A549 (cell line): ENCODE measurements at regions not wholly inside any gene's neighbourhood (a gene's known extent, or its start where the extent isn't known, plus 50 kb on each side); places are given as distances from the start of the nearest gene placed in this dataset.

Experiments used
- ATAC-seq, 2 experiments: fragments of 200-7000 bp in 1 of 2; fragments of >200 bp in 1 of 2; cut with Nextera tagmentation in 1 of 2; cut with Tn5 transposase in 1 of 2; 3 replicates each; pipeline versions ENCODE4 v1.8.0 to v1.9.1; 2018 to 2020; ENCODE audit warnings: mild to moderate bottlenecking in 1 of 2, moderate library complexity in 1 of 2
- CTCF ChIA-PET: fragments of 300-600 bp; sonication (Branson Sonifier 250); formaldehyde crosslinking; extraction: SDS; loops from one replicate; lab custom pipeline; 2021; ENCODE audit warnings: antibody characterized with exemption, inconsistent platforms; lab: Yijun Ruan, JAX
- POLR2A ChIA-PET: fragments of 350-600 bp; formaldehyde crosslinking; extraction: SDS; loops from one replicate; lab custom pipeline; 2021; ENCODE audit warnings: antibody characterized with exemption, inconsistent platforms; lab: Yijun Ruan, JAX
- DNase-seq, 2 experiments: peaks; one replicate each; pipeline versions ENCODE4 v3.0.0 to v3.0.0-alpha.2; 2011 to 2016; ENCODE audit warnings: low read depth in 1 of 2, low spot score in 1 of 2
- FAIRE-seq: peaks from 2 replicates; lab custom pipeline; 2011; peaks lifted over from hg19 to GRCh38; lab: Jason Lieb, UNC
- H3K27ac ChIP-seq, 2 experiments: fragments of >200 bp; sonication (Bioruptor Twin); formaldehyde crosslinking; 3 replicates each; pipeline ENCODE4 v1.5.1; 2016 to 2017
- H3K4me1 ChIP-seq: fragments of >200 bp; sonication (Bioruptor Twin); formaldehyde crosslinking; 3 replicates; pipeline ENCODE4 v1.6.1; 2016
- H3K4me2 ChIP-seq: fragments of >200 bp; sonication (Bioruptor Twin); formaldehyde crosslinking; 3 replicates; pipeline ENCODE4 v1.6.1; 2016
- H3K4me3 ChIP-seq: fragments of >200 bp; sonication (Bioruptor Twin); formaldehyde crosslinking; 3 replicates; pipeline ENCODE4 v1.5.1; 2016
- H3K9me3 ChIP-seq: fragments of >200 bp; sonication (Bioruptor Twin); formaldehyde crosslinking; 3 replicates; pipeline ENCODE4 v1.6.1; 2016
- CHD4 ChIP-seq: fragments of 200-600 bp; sonication (generic); IDR thresholded peaks from 2 replicates; pipeline ENCODE4 v1.6.1; 2016; ENCODE audit warnings: antibody characterized with exemption, mild to moderate bottlenecking, borderline replicate concordance
- FOSB ChIP-seq: fragments of 250-450 bp; sonication (Bioruptor Pico); IDR thresholded peaks from 2 replicates; pipeline ENCODE4 v1.5.0; 2020; ENCODE audit warnings: mild to moderate bottlenecking, moderate library complexity
- FOSL2 ChIP-seq, 2 experiments: fragments of 450-650 bp in 1 of 2; fragments of >200 bp in 1 of 2; sonication (Bioruptor Twin) in 1 of 2; formaldehyde crosslinking; IDR thresholded peaks; 2 replicates each; pipeline versions ENCODE4 v1.5.0 to v1.6.1; 2016 to 2020; ENCODE audit warnings: mild to moderate bottlenecking in 1 of 2, moderate library complexity in 1 of 2
- FOXS1 ChIP-seq: fragments of 250-450 bp; sonication (Bioruptor Pico); IDR thresholded peaks from 2 replicates; pipeline ENCODE4 v1.5.0; 2020; ENCODE audit warnings: mild to moderate bottlenecking, moderate library complexity
- GATA3 ChIP-seq: IDR thresholded peaks from 2 replicates; pipeline ENCODE4 v1.6.1; 2012; ENCODE audit warnings: borderline replicate concordance
- HOXA7 ChIP-seq: fragments of 250-450 bp; sonication (Bioruptor Pico); IDR thresholded peaks from 2 replicates; pipeline ENCODE4 v1.5.0; 2020; ENCODE audit warnings: mild to moderate bottlenecking, moderate library complexity
- HOXB5 ChIP-seq: fragments of 250-450 bp; sonication (Bioruptor Pico); IDR thresholded peaks from 2 replicates; pipeline ENCODE4 v1.5.0; 2020; ENCODE audit warnings: mild to moderate bottlenecking, moderate library complexity
- KDM5A ChIP-seq: fragments of 200-600 bp; sonication (generic); IDR thresholded peaks from 2 replicates; pipeline ENCODE4 v1.6.1; 2016; ENCODE audit warnings: antibody characterized with exemption, mild to moderate bottlenecking
- MAZ ChIP-seq: fragments of 150-350 bp; IDR thresholded peaks from 2 replicates; pipeline ENCODE4 v1.6.1; 2014; ENCODE audit warnings: antibody characterized with exemption, low read depth, low read length, borderline replicate concordance
- MYC ChIP-seq: IDR thresholded peaks from 2 replicates; pipeline ENCODE4 v1.6.1; 2012; ENCODE audit warnings: mild to moderate bottlenecking, inconsistent platforms, low read length, improper control_type of control experiment, borderline replicate concordance
- NFE2L2 ChIP-seq: fragments of 150-350 bp; conservative IDR thresholded peaks from 2 replicates; pipeline ENCODE4 v1.6.1; 2014; ENCODE audit warnings: low read length
- POLR2AphosphoS2 ChIP-seq: conservative IDR thresholded peaks from 2 replicates; pipeline ENCODE4 v1.6.1; 2012; ENCODE audit warnings: low read length, improper control_type of control experiment, inconsistent platforms
- RAD21 ChIP-seq, 2 experiments: fragments of >200 bp in 1 of 2; sonication (Bioruptor Twin) in 1 of 2; formaldehyde crosslinking in 1 of 2; IDR thresholded peaks in 1 of 2; conservative IDR thresholded peaks in 1 of 2; 2 replicates in 1 of 2; 3 replicates in 1 of 2; pipeline ENCODE4 v1.6.1; 2012 to 2018; ENCODE audit warnings: inconsistent platforms in 1 of 2
- RCOR1 ChIP-seq: fragments of 150-350 bp; IDR thresholded peaks from 2 replicates; pipeline ENCODE4 v1.6.1; 2014; ENCODE audit warnings: antibody characterized with exemption, low read length, low read depth
- SMC3 ChIP-seq: fragments of >200 bp; sonication (Bioruptor Twin); formaldehyde crosslinking; IDR thresholded peaks from 3 replicates; pipeline ENCODE4 v1.6.1; 2018; ENCODE audit warnings: inconsistent platforms
- TP53 ChIP-seq: fragments of 250-450 bp; sonication (Bioruptor Pico); IDR thresholded peaks from 2 replicates; pipeline ENCODE4 v1.5.0; 2021; ENCODE audit warnings: mild to moderate bottlenecking, moderate library complexity
- ZFP36 ChIP-seq: fragments of 450-650 bp; IDR thresholded peaks from 2 replicates; pipeline ENCODE4 v1.6.1; 2014; ENCODE audit warnings: borderline replicate concordance; ENCODE audit not compliant: partially characterized antibody
- WGBS: methylation state at CpG from one replicate; pipeline ENCODE4 v1.1.6; 2017; ENCODE audit errors: missing lambda C conversion rate; 5-methylcytosine and 5-hydroxymethylcytosine counted together
- TF ChIP-seq, protein P1 (sequence below): IDR thresholded peaks from 2 replicates; pipeline ENCODE4 v1.6.1; 2012
- TF ChIP-seq, protein P2 (sequence below): fragments of 450-650 bp; IDR thresholded peaks from 2 replicates; pipeline ENCODE4 v1.6.1; 2014; ENCODE audit warnings: antibody characterized with exemption
- TF ChIP-seq, protein P3 (sequence below): fragments of >200 bp; sonication (Bioruptor Twin); formaldehyde crosslinking; IDR thresholded peaks from 3 replicates; pipeline ENCODE4 v1.6.1; 2016
- TF ChIP-seq, protein P4 (sequence below): IDR thresholded peaks from 2 replicates; pipeline ENCODE4 v1.6.1; 2012; ENCODE audit warnings: low read depth, borderline replicate concordance
- TF ChIP-seq, protein P5 (sequence below): fragments of 250-450 bp; sonication (Bioruptor Pico); IDR thresholded peaks from 2 replicates; pipeline ENCODE4 v1.5.0; 2020; ENCODE audit warnings: low read depth, mild to moderate bottlenecking, moderate library complexity

DNA sequence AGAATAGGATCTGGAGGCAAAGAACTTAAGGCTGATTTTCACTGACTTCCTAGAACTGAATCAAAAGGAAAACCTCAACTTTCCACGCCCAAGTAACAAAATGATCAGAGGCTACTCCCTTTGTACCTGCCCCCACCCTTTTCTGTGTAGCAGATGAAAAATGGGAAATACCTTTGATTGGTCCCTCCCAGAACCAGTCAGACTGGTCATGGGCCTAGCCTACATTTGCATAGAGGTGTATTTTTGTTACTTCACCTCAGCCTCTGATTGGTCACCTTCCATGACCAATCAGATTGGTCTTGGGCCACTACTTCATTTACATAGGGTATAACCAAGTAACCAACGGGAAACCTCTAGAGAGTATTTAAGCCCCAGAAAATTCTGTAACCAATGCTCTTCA is 1553.5 kb upstream of the C9orf72 start:
- WGBS, result 32% methylated on average over 2 of the region's 2 CpGs
- DNase-seq, result no peak
- H3K4me2 ChIP-seq, result no peak overlapping the region
- H3K27ac ChIP-seq, result no peak overlapping the region
- peaks cover 11% of the 10 kb centered on the region; the same call in 2 of the 3 replicates for H3K9me3 ChIP-seq
- POLR2A ChIA-PET, result no interaction called here
- no peaks in the 10 kb centered on the region for H3K4me1 ChIP-seq
- TF ChIP-seq NFE2L2 (no peak), CHD4 (no peak), FOSL2 (IDR thresholded peaks at IDR 0.05) (no peak), FOSL2 (CRISPR knock-in tag; IDR thresholded peaks at IDR 0.05) (no peak), RCOR1 (no peak), GATA3 (no peak), TP53 (no peak), RAD21 (conservative IDR thresholded peaks at IDR 0.05 in 1 of 2, IDR thresholded peaks at IDR 0.05 in 1 of 2) (no peak), FOSB (CRISPR knock-in tag) (no peak), FOXS1 (CRISPR knock-in tag) (no peak), HOXB5 (CRISPR knock-in tag) (no peak), KDM5A (no peak), HOXA7 (CRISPR knock-in tag) (no peak), POLR2AphosphoS2 (no peak), MYC (no peak), SMC3 (no peak)
- TF ChIP-seq, protein P1, sequence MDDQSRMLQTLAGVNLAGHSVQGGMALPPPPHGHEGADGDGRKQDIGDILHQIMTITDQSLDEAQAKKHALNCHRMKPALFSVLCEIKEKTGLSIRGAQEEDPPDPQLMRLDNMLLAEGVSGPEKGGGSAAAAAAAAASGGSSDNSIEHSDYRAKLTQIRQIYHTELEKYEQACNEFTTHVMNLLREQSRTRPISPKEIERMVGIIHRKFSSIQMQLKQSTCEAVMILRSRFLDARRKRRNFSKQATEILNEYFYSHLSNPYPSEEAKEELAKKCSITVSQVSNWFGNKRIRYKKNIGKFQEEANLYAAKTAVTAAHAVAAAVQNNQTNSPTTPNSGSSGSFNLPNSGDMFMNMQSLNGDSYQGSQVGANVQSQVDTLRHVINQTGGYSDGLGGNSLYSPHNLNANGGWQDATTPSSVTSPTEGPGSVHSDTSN, result no peak
- TF ChIP-seq, protein P2, sequence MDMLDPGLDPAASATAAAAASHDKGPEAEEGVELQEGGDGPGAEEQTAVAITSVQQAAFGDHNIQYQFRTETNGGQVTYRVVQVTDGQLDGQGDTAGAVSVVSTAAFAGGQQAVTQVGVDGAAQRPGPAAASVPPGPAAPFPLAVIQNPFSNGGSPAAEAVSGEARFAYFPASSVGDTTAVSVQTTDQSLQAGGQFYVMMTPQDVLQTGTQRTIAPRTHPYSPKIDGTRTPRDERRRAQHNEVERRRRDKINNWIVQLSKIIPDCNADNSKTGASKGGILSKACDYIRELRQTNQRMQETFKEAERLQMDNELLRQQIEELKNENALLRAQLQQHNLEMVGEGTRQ, result no peak
- TF ChIP-seq, protein P3, sequence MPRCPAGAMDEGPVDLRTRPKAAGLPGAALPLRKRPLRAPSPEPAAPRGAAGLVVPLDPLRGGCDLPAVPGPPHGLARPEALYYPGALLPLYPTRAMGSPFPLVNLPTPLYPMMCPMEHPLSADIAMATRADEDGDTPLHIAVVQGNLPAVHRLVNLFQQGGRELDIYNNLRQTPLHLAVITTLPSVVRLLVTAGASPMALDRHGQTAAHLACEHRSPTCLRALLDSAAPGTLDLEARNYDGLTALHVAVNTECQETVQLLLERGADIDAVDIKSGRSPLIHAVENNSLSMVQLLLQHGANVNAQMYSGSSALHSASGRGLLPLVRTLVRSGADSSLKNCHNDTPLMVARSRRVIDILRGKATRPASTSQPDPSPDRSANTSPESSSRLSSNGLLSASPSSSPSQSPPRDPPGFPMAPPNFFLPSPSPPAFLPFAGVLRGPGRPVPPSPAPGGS, result no peak
- TF ChIP-seq, protein P4, sequence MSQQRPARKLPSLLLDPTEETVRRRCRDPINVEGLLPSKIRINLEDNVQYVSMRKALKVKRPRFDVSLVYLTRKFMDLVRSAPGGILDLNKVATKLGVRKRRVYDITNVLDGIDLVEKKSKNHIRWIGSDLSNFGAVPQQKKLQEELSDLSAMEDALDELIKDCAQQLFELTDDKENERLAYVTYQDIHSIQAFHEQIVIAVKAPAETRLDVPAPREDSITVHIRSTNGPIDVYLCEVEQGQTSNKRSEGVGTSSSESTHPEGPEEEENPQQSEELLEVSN, result no peak
- TF ChIP-seq, protein P5, sequence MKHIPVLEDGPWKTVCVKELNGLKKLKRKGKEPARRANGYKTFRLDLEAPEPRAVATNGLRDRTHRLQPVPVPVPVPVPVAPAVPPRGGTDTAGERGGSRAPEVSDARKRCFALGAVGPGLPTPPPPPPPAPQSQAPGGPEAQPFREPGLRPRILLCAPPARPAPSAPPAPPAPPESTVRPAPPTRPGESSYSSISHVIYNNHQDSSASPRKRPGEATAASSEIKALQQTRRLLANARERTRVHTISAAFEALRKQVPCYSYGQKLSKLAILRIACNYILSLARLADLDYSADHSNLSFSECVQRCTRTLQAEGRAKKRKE (CRISPR knock-in tag), result no peak
- ATAC-seq, result no peak
- FAIRE-seq, result no peak
- CTCF ChIA-PET, result no interaction called here
- no peak overlapping the region for H3K4me3 ChIP-seq

DNA sequence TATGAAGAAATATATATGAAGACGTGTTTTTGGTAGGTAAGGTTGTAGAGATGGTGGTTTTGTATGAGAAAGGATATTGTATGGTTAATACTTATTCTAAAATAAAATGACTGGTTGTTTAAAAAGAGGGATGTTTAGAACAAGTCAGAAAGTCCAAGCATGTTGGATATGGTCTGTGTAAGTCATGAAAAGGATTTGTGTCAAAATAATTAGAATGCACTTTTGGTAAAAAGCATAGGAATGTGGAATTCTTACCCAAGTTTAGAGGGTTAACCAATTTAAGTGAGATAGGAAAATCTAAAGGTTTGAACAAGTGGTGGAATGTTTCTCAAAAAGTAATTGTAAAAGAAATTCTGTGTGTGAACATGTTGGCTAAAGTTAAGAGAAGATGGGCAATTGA is 1556.5 kb upstream of the C9orf72 start:
- Histone ChIP-seq H3K9me3 (peaks cover 7% of the 10 kb centered on the region; the same call in 1 of the 3 replicates), H3K4me1 (no peaks in the 10 kb centered on the region), H3K4me3 (no peak overlapping the region), H3K27ac (no peak overlapping the region), H3K4me2 (no peak overlapping the region)
- no peak for TF ChIP-seq MAZ
- peak; percentile 85 for TF ChIP-seq ZFP36
- no peak for DNase-seq
- 4% methylated on average over 1 of the region's 1 CpG for WGBS
- CTCF ChIA-PET, result no interaction called here
- ATAC-seq, result no peak
- no peak for FAIRE-seq
- POLR2A ChIA-PET, result no interaction called here
